Vagina (tissue), 2 donors: ENCODE measurements at regions not wholly inside any gene's neighbourhood (a gene's known extent, or its start where the extent isn't known, plus 50 kb on each side); places are given as distances from the start of the nearest gene placed in this dataset.

Experiments used
- DNase-seq, 2 donors: peaks; one replicate each; pipeline ENCODE4 v3.0.0-alpha.2; 2017; ENCODE audit errors: extremely low spot score in 2 of 2
- H3K27ac ChIP-seq: fragments of 200-600 bp; sonication (generic); one replicate; pipeline ENCODE4 v1.5.1; 2019
- H3K27me3 ChIP-seq: fragments of 200-600 bp; sonication (generic); one replicate; pipeline ENCODE4 v1.5.1; 2019
- H3K36me3 ChIP-seq, 2 donors: fragments of 200-600 bp; sonication (generic); one replicate each; pipeline ENCODE4 v1.5.1; 2017 to 2019
- H3K4me1 ChIP-seq: fragments of 200-600 bp; sonication (generic); one replicate; pipeline ENCODE4 v1.5.1; 2019
- H3K4me3 ChIP-seq, 2 donors: fragments of 200-600 bp; sonication (generic); 1 replicate in 1 of 2; 2 replicates in 1 of 2; pipeline ENCODE4 v1.5.1; 2016 to 2019
- H3K9me3 ChIP-seq: fragments of 200-600 bp; sonication (generic); one replicate; pipeline ENCODE4 v1.5.1; 2019
- CTCF ChIP-seq, 3 experiments: fragments of 450-650 bp in 2 of 3; fragments of 200-600 bp in 1 of 3; sonication (generic) in 1 of 3; IDR thresholded peaks; one replicate each; pipeline ENCODE4 v1.5.1; 2017 to 2019; ENCODE audit warnings: antibody characterized with exemption in 3 of 3, mild to moderate bottlenecking in 2 of 3, moderate library complexity in 2 of 3
- POLR2A ChIP-seq, 2 donors: fragments of 450-650 bp; IDR thresholded peaks; one replicate each; pipeline ENCODE4 v1.6.1; 2017; ENCODE audit warnings: antibody characterized with exemption in 2 of 2, mild to moderate bottlenecking in 2 of 2, moderate library complexity in 2 of 2
- POLR2AphosphoS5 ChIP-seq, 2 donors: sonication (generic); formaldehyde crosslinking; IDR thresholded peaks; one replicate each; pipeline ENCODE4 v1.9.0; 2017; ENCODE audit warnings: antibody characterized with exemption in 2 of 2, mild to moderate bottlenecking in 2 of 2, low read depth in 1 of 2; ENCODE audit not compliant: insufficient read depth in 1 of 2
- intact Hi-C: fragments of 100-400 bp; cut with DNase I; formaldehyde crosslinking; loops from one replicate; pipeline ENCODE4 v1.15.1; 2023

- Histone ChIP-seq H3K9me3 (no peaks in the 10 kb centered on the region), H3K36me3 (no peaks in the 10 kb centered on the region), H3K27me3 (no peaks in the 10 kb centered on the region), H3K4me3 (no peak overlapping the region), H3K4me1 (no peaks in the 10 kb centered on the region), H3K27ac (no peak overlapping the region)
- intact Hi-C loops: no loop called here
- no peak for DNase-seq
- TF ChIP-seq CTCF (IDR thresholded peaks at IDR 0.05) (no peak), POLR2AphosphoS5 (IDR thresholded peaks at IDR 0.05; ENCODE audit: insufficient read depth in 1 of 2, low read depth in 1 of 2) (no peak), POLR2A (IDR thresholded peaks at IDR 0.05) (no peak)
Observed at GRCh38 chr7:91603707-91604106, 276.8 kb downstream of the MTERF1 start.

- TF ChIP-seq POLR2A (IDR thresholded peaks at IDR 0.05): no peak
- no peak for TF ChIP-seq CTCF (IDR thresholded peaks at IDR 0.05)
- no peak for TF ChIP-seq POLR2AphosphoS5 (IDR thresholded peaks at IDR 0.05; ENCODE audit: insufficient read depth in 1 of 2, low read depth in 1 of 2)
- intact Hi-C loops: no loop called here
Observed at GRCh38 chr7:91608606-91609005, 271.9 kb downstream of the MTERF1 start.

GRCh38 chr7:91609525-91609924 is 271.0 kb downstream of the MTERF1 start:
- TF ChIP-seq POLR2AphosphoS5 (IDR thresholded peaks at IDR 0.05; ENCODE audit: insufficient read depth in 1 of 2, low read depth in 1 of 2) (no peak), CTCF (IDR thresholded peaks at IDR 0.05) (no peak), POLR2A (IDR thresholded peaks at IDR 0.05) (no peak)
- Histone ChIP-seq H3K36me3 (no peaks in the 10 kb centered on the region), H3K27ac (no peak overlapping the region), H3K4me1 (no peaks in the 10 kb centered on the region), H3K27me3 (no peaks in the 10 kb centered on the region), H3K4me3 (no peak overlapping the region), H3K9me3 (no peaks in the 10 kb centered on the region)
- intact Hi-C loops: no loop called here
- DNase-seq: no peak

More at GRCh38 chr7:91608606-91609005, 271.9 kb downstream of the MTERF1 start:
- Histone ChIP-seq H3K27me3 (no peaks in the 10 kb centered on the region), H3K9me3 (no peaks in the 10 kb centered on the region), H3K36me3 (no peaks in the 10 kb centered on the region), H3K27ac (no peak overlapping the region), H3K4me1 (no peaks in the 10 kb centered on the region), H3K4me3 (no peak overlapping the region)
- DNase-seq: no peak

GRCh38 chr7:91614431-91614830 is 266.1 kb downstream of the MTERF1 start:
- Histone ChIP-seq H3K4me3 (no peak overlapping the region), H3K27me3 (no peaks in the 10 kb centered on the region), H3K27ac (no peak overlapping the region), H3K36me3 (no peaks in the 10 kb centered on the region), H3K4me1 (no peaks in the 10 kb centered on the region), H3K9me3 (no peaks in the 10 kb centered on the region)
- intact Hi-C loops: no loop called here
- no peak for TF ChIP-seq POLR2A (IDR thresholded peaks at IDR 0.05)
- TF ChIP-seq POLR2AphosphoS5 (IDR thresholded peaks at IDR 0.05; ENCODE audit: insufficient read depth in 1 of 2, low read depth in 1 of 2): no peak
- no peak for TF ChIP-seq CTCF (IDR thresholded peaks at IDR 0.05)
- no peak for DNase-seq

- Histone ChIP-seq H3K27me3 (no peaks in the 10 kb centered on the region), H3K4me1 (no peaks in the 10 kb centered on the region), H3K27ac (no peak overlapping the region), H3K36me3 (no peaks in the 10 kb centered on the region), H3K9me3 (no peaks in the 10 kb centered on the region), H3K4me3 (no peak overlapping the region)
- no peak for DNase-seq
- intact Hi-C loops: no loop called here
- TF ChIP-seq POLR2A (IDR thresholded peaks at IDR 0.05) (no peak), CTCF (IDR thresholded peaks at IDR 0.05) (no peak), POLR2AphosphoS5 (IDR thresholded peaks at IDR 0.05; ENCODE audit: insufficient read depth in 1 of 2, low read depth in 1 of 2) (no peak)
Observed at GRCh38 chr7:91618776-91619765, 261.4 kb downstream of the MTERF1 start.
